ENCODE measurements at regions not wholly inside any gene's neighbourhood (a gene's known extent, or its start where the extent isn't known, plus 50 kb on each side); places are given as distances from the start of the nearest gene placed in this dataset.

DNA sequence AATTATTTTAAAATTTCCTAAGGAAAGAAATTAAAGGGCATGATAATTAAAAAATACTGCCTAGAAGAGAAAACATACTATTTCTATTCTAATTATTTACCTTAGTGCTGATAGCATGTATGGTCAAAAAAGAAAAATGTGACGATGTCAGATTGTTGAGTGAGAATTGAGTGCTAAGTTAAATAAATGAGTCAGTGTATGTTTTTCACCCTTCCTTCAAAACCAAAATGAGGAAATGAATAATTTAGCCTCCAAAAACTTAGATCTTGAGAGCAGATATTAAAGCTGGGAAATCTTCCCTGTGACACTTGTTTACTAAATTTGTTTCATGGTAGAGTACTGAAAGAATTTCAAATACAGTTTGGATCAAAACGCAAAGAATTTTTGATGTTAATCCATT lies 58.6 kb upstream of the NYAP2 start:
- no peak for DNase-seq

DNA sequence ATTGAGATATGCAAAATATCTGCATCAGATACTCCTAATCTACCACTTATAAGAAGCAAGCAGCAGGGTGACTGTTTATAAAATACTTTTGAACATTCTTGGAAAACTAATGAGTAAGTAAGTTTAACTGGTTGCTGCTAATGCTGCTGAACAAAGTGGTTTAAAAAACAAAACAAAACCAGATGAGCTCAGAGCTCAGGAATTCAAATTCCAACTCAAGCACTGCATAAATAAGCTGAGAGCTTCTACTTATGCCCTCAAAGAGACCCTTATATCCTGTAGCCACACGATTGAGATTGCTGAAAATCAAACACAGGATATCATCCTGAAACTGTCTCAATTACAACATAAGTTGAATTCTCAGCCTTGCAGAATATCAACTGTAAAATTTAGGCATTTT lies 62.3 kb upstream of the NYAP2 start:
- DNase-seq = no peak

DNA sequence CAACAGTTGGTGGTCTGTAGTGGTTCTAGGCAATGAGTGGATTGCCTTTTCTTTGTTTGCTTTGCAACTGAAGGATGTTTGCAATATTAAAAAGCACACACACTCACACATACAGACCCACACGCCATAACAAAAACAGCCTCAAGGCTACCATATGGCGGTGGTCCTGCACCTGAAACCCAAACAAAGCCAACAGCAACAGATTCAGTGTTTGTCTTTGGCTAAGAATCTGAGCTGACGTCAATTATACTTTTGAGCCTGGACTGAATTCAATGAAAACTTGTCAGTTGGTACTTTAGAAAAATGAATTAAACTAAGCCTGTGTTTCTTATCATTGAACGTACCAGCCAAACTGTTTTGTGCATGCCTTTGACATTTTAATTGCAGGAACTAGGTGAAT lies 65.0 kb upstream of the NYAP2 start:
- DNase-seq = peak; percentile 53

DNA sequence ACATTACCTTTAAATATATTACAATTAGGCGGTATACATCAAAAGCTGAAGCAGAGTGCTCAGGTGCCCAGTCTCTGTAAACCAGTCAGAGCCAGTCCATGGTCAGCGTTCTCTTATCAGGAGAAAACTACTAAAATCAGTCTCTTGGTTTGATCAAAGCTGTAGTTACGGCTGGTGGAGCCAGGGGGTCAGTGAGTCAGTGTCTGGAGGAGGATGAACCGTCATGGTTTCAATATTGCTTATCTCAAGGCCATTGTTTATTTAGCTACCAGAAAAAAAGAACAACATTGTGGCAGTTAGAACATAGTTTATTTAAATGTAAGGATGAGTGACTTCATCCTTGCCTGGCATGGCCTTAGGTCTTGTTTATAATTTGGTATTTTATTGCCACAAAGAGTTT lies 71.3 kb upstream of the NYAP2 start:
- no peak for DNase-seq

DNA sequence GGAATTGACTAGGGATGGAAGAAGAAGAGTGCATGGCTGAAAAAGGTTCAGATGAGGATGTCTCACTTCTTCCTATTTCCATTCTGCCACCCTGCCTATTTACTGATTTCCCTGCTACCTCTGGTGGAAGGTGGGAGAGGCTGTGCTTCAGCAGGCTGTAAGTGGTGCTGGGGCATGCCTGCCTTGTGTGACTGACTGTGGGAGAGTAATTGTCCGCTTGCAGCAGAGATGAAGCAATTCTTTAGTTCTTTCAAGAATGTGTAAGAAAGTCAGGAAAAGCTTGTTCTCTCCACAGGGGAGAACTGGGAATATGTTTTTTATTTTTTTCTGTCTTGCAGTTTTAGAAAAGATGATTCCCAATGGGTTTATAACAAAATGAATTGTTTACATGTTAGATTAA lies 72.5 kb upstream of the NYAP2 start:
- no peak for DNase-seq

DNA sequence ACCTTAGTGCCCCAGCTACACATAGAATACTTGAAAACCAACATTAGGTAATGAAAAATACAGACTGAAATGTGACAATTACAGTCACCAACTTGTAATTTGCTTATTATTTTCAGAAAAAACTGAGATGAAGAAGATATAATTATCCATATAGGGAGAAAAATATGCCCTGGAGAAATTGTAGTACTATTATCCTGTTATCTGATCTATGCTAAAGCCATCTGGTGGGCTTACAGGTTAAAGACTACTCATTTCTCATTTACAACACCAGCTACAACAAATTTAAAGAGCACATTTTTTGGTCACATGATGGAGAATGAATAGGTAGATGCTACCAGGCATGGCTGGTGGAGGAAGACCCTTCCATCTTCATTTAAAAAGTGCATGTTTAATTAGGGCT lies 79.6 kb upstream of the NYAP2 start:
- DNase-seq = peak; percentile 46

DNA sequence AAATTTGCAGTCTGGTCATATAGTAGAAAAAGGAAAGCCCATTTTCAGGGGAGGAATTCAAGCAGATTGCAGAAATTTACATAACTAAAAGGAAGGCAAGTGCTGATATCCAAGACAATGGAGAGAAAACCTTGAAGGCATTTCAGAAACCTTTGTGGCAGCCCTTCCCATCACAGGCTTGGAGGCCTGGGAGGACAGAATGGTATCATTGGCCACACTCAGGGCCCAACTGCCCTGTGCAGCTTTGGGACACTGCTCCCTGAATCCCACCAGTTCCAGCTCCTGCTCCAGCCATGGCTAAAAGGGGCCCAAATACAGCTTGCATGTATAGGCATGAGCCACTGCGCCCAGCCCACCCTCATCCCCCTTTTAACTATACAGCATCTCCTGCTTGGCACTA lies 81.1 kb upstream of the NYAP2 start:
- no peak for DNase-seq

DNA sequence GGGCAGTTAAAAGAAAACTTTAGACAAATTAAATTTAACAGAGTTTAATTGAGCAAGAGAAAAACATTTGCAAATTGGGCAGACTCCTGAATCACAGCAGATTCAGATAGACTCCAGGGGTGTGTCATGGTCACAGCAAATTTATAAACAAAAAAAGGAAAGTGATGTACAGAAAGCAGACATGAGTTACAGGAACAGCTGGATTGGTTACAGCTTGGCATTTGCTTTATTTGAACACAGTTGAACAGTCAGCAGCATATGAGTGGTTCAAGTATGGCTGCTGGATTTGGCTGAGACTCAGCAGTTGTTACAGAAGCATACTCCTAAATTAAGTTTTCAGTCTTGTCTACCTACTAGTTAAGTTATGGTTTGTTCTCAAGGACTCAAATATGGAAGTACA lies 82.3 kb upstream of the NYAP2 start:
- DNase-seq = no peak

DNA sequence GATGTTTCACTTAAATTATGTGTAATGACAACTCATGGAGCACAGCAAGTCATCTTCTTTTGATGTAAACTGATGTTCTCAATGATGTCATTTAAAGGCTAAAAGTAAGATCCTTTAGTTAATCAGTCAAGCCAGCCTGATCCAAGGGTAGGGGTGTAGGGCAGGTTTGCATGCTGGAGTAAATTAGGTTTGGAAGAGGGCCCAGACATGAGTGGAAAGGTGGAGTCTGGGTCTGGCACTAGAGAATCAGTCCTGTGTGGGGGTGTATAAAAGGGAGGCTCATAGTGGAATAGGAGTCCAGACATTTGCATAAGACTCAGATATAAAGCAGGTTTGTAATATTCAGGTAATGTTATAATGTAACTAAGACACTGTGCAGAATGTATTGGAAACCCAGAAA lies 88.8 kb upstream of the NYAP2 start:
- DNase-seq = no peak

DNA sequence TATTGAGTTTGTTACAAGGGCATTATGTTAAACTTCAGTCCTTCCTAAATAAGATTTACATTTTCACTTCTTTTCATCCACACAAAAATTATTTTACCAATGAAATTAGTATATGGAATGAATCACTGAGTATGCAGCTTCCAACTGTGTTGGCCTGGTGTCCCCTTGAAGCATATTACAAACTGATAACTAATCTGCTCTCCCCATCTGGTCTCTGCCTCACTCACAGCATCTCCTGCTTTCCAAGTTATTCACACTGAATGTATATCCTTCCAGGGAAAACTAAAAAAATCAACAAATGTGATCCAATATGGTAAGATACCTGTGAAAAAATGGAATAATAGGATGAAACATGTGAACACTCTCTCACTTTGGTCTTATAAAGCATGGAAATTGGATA lies 90.0 kb upstream of the NYAP2 start:
- peak; percentile 82 for DNase-seq

DNA sequence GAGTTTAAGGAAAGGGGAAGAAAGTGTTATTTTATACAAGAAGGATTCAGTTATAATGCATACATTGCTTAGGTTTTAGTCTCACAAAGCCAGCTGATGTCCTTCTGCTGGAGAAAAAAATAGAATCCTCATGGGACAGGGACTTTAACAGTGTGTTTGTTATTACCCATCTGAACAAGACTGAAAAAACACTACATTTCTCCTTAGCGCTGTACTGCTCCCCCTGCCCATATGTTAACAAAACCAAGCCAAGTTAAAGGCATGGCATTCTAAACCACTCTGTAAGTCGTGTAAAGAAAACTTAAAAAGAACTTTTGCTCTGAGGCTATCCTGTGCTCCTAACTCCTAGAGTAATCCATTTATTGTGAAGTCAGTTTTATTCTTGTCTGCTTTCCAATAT lies 102.6 kb upstream of the NYAP2 start:
- peak; percentile 45 for DNase-seq

DNA sequence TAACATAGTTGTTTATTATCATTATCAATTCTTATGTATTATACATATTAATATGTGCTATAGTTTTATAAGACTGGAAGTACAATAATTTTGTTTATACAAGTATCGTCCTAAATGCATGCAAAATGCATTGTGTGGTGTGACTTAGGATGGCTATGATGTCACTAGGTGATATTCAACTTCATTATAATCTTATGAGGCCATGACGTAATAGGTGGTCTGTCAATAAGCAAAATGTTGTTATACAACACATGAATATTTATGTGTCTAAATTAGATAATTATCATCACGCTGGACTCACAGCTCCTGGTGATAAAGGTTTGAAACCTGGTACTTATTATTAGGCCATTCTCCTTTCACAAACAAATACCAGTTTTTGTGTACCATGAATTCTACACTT lies 104.4 kb upstream of the NYAP2 start:
- DNase-seq = no peak

DNA sequence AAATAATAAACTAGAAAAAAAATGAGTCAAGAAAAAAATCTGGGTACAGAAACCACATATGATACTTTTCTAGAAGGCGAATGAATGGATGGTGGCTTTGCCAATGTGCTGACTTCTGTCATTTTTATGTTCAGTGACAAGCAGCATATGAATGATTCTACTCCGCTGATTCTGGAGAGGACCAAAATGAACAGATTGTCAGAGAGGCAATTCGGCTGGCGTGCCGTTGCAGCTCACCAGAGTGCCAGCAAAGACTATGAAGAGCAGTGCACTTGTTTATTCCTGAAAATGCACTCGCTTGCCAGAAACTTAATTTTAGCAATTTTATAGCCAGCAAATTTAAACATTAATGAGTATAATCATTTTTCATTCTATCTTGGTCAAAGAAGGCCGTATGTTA lies 105.9 kb upstream of the NYAP2 start:
- DNase-seq = no peak

DNA sequence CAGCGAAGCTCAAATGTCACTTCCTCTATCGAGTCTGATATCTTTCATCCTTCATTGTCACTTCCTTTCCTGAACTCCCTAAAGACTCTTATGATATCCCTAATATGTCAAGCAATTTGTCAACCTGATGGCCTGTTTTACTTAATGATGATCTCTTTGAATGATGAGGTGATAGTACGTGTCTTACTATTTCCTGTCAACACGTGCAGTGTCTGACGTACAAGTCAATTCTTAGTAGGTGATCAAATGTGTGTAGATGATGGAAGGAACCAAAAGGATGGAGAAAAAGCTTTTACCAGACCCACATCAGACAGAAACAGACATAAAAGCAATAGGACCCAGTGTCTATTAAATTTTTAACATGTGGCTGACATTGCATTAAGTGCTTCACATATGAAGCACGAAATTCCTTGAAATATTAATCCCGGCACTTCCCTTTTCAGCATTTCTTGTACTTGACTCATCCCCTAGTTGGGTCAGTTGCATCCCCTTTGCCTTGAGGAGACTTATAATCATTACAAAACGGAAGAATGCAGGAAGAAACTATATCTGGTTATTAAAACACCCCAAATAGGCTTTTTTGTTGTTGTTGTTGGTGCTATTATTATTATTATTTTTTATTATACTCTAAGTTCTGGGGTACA lies 108.6 kb upstream of the NYAP2 start:
- DNase-seq = no peak

DNA sequence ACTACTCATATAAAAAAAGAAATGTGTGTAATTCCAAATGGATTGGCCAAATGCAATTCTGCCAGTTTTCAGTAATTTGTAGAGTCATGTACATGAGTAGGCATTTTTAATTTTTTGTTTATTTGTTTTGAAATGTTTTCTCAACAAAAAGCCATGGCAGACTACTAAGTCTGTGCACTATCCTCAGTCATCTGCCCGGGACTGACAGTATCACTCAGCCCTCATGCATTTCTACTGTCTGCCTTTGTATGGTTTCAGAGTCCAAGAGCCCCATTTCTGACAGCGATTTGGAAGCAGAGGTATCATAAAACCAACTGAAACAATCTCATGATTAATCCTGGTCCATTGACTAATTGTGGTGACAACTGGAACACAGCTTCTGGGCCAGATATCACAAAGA lies 109.9 kb upstream of the NYAP2 start:
- DNase-seq = no peak

DNA sequence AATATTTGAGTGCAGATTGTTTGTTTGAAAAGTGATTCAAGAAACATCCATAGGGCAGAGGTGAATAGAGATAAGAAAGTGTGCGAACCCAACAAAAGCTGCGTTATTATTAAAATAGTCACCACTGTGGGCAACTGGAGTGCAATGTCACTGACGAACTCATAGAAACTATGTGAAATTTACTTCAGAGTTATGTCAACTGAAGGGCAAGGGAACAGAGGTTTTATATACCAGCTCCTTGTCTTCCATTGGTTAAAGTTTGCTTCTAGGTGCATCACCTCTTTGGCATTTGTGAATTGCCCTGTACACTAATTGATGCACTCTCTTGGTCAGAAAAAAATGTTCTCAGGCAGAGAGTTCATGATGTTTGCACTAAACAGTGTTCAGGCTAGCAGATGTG lies 110.5 kb upstream of the NYAP2 start:
- no peak for DNase-seq

DNA sequence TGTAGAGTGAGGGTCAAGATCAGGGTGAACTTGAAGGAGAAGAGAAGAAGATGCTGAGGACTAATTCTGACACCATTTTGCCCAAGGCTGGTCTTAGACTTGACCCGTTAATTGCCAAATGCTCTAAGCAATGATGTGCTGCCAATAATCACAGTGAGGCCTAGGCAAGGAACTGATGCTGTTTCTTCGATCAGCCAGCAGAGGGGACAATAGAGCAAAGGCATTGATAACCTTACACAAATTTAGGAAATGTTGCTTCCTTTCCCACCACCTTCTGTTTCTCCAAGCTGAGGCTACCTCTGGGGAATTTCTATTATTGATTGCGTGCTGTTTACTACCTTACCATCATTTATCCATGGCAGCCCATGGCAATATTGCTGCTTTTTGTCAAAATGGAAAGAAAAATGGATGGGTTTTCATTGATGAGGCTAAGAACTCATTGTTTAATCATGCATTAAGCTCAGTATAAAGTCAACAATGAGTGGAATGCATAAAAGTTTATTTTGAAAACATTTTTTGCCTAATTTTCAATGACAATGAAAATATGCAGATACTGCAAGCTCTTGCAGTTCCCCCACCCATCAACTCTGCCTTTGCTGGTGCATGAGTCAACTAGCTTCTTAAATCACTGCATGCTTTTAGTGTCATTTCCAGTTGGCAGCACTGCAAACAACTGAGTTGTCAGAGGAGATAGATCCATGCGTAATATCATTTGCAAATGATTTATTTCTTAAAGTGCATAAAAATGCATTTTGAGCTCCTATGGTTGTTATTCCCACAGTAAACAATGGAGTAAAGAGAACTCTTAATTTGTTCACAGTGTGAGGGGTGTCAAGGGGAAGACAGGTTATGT lies 116.4 kb upstream of the NYAP2 start:
- no peak for DNase-seq

DNA sequence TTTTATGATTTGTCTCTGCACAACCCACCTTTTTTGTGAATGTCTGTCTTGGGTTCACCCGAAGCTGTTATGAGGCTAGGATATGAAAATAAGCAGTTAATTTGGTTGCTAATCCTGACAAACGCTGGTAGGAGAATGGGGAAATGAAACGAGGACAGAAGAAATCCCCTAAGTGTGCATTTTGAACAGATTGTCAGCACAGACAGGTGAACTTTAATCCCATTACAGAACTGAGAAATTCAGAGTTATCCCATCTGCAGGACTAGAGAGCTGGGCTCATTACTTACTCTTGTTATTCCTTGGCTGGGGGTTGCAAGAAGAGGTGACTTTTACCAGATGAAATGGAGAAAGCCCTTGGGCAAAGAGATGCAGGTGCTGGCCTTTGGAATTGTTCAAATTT lies 123.3 kb upstream of the NYAP2 start:
- DNase-seq = no peak

DNA sequence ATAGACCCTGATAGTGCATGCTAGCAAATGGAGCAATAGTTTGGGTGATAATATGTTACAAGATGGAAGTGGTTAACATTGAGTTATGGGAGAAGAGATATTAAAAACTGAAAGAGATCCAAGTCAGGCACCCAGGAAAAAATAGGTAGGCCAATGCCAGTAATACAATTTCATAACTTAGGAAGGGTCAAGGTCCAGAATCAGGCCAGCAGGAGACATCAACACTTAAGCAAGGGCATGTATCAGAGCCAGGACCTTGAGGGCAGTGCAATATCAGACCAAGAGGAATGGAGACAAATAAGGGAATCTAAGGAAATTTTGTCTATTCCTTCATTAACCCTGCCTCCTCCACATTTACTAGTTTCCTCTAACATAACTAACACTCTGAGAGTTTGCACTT lies 124.1 kb upstream of the NYAP2 start:
- DNase-seq = no peak

DNA sequence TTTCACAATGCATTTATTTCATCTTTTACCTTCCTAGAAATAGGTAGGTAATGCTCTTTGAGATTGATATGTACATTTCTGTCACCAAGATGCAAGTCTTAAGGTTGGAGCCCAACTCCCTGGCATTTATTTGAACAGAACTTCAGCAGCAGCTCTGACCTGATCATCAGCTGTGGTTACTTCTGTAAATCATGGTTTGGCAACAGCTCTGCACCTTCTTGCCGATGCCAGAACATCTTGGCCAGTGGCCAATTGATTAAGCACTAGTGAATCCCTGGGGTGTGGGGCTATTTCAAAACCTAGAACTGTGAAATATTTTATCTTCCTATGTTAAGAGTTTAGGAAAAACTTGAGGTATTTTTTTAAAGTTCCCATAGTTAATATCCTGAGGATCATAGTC lies 124.8 kb upstream of the NYAP2 start:
- peak; percentile 52 for DNase-seq

DNA sequence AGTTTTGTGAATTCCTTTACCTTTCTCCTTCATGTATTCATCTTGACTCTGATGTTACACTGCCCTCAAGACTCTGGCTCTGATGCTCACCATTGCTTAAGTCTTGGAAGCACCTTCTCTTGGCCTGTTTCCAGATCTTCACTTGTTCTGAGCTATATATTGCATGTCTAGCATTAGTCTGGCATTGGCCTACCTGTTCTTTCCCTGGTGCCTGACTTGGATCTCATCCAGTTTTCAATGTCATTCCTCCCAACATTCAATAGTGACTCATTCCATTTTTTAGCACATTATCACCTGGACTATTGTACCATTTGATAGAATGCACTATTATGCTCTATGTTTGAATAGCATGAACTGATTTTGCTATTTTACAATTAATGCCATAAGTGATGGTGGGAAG lies 127.3 kb upstream of the NYAP2 start:
- DNase-seq = no peak

DNA sequence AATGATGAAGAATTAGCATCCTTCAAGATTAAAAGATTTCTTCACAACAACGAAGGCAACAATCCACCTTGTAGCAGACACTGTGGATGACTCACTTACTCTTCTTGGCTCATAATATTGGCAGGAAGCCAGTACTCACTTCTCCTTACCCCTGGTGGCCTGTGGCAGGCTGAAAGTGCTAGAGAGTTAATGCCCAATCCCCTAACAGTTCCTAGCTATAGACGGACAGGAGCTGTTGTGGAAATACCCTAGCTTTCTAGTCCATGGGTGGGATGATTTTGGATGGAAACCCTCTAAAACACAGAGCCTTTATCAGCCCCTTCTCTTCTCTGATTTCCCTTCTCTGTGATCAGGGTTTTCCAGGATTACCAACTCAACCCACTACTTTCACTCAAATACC lies 128.6 kb upstream of the NYAP2 start:
- DNase-seq = peak; percentile 49

DNA sequence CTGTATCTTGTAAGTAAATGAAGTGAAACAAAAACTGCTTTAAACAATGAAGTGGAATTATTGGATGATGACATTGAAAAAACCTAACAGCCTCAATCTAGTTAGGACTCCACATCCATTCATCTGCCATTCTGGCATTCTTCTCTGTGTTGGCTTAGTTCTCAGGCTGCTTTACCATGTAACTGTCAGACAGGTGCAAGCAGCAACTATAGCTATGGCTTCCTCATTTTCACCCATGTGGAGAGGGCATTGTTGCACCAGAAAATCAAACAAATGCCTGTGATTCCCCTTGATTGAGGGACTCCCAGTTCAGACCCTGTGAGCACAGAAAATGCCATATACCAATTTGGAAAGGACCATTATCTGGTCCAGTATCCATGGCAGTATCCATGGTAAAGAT lies 129.5 kb upstream of the NYAP2 start:
- DNase-seq = no peak

DNA sequence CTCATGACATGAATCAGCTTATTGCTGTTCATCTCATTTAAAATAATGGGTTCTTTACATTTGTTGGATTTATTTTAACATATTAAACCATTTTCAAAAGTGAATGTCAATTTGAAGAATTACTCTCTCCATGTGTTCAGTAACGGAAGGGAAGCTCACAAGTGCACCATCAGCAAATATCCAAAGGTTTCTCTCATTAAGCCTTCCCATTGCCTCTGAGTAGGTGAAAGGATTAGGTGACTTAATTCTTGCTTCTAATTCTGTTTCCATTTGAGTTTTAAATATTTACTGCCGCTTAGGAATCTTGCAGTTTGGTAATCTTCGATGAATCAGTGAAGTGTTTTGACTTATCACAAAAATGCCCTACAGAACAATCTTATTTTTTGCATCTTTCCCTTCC lies 145.1 kb upstream of the NYAP2 start:
- no peak for DNase-seq

DNA sequence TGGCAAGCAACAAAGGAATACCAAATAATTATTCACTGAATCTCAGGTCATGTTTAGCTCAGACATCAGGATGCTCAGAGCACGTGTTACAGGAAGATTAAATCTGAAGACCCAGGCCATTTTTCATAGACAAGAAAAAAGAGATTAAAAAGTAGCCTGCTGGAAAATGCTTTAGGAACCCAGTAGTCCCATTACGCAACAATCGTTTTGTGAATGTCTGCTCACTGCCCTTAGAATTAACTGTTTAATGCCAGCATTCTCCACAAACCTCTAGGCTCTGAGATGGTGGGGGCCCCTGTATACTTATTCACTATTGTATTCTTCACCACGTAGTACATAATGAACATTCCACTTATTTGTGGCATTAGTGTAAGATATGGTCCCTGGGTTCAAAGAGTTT lies 154.6 kb upstream of the NYAP2 start:
- DNase-seq = no peak
